Liver (tissue), 8 donors: ENCODE measurements at regions not wholly inside any gene's neighbourhood (a gene's known extent, or its start where the extent isn't known, plus 50 kb on each side); places are given as distances from the start of the nearest gene placed in this dataset.
A peak's percentile ranks its signal among the peaks of the same experiment; 100 is the strongest.

Experiments
- DNase-seq: peaks from one replicate; pipeline ENCODE4 v3.0.0-alpha.2; 2017; ENCODE audit warnings: low spot score
- H3K27ac ChIP-seq, 2 donors: one replicate each; pipeline ENCODE4 v1.7.0; 2013; ENCODE audit warnings: inconsistent platforms in 2 of 2, low read length in 2 of 2, control low read depth in 1 of 2, low read depth in 1 of 2, mild to moderate bottlenecking in 1 of 2
- H3K27me3 ChIP-seq, 4 donors: one replicate each; pipeline versions ENCODE4 v1.6.1 to v1.7.0; 2013; ENCODE audit warnings: low read length in 3 of 4, inconsistent platforms in 1 of 4, mild to moderate bottlenecking in 1 of 4, moderate library complexity in 1 of 4; ENCODE audit not compliant: control insufficient read depth in 4 of 4, insufficient read depth in 4 of 4
- H3K36me3 ChIP-seq, 4 donors: one replicate each; pipeline versions ENCODE4 v1.6.1 to v1.7.0; 2013; ENCODE audit warnings: low read length in 3 of 4, mild to moderate bottlenecking in 3 of 4, low read depth in 1 of 4, moderate library complexity in 1 of 4; ENCODE audit not compliant: control insufficient read depth in 4 of 4, insufficient read depth in 3 of 4
- H3K4me1 ChIP-seq, 4 donors: one replicate each; pipeline versions ENCODE4 v1.6.1 to v1.7.0; 2013; ENCODE audit warnings: low read length in 3 of 4, mild to moderate bottlenecking in 3 of 4, moderate library complexity in 1 of 4; ENCODE audit not compliant: control insufficient read depth in 4 of 4, insufficient read depth in 4 of 4
- H3K4me3 ChIP-seq, 3 donors: one replicate each; pipeline versions ENCODE4 v1.6.1 to v1.7.0; 2013; ENCODE audit warnings: low read length in 3 of 3, control low read depth in 1 of 3, low read depth in 1 of 3, mild to moderate bottlenecking in 1 of 3
- H3K9ac ChIP-seq, 2 donors: one replicate each; pipeline ENCODE4 v1.7.0; 2013; ENCODE audit warnings: low read length in 2 of 2, mild to moderate bottlenecking in 2 of 2, moderate library complexity in 2 of 2, control low read depth in 1 of 2, low read depth in 1 of 2
- H3K9me3 ChIP-seq, 4 donors: one replicate each; pipeline versions ENCODE4 v1.6.1 to v1.7.0; 2013; ENCODE audit warnings: low read length in 3 of 4; ENCODE audit not compliant: control insufficient read depth in 4 of 4
- ATF3 ChIP-seq: IDR thresholded peaks from 2 replicates; pipeline ENCODE4 v1.6.1; 2016; ENCODE audit warnings: antibody characterized with exemption
- CTCF ChIP-seq: fragments of 150-350 bp; IDR thresholded peaks from 2 replicates; pipeline ENCODE4 v1.5.1; 2017; ENCODE audit warnings: improper control_type of control experiment, low read depth, low read length; ENCODE audit not compliant: missing input control
- EGR1 ChIP-seq, 2 donors: IDR thresholded peaks; 2 replicates each; pipeline ENCODE4 v1.6.1; 2016 to 2018; ENCODE audit warnings: antibody characterized with exemption in 2 of 2, low read depth in 2 of 2
- FOXA1 ChIP-seq: IDR thresholded peaks from 2 replicates; pipeline ENCODE4 v1.6.1; 2016; ENCODE audit warnings: antibody characterized with exemption
- FOXA2 ChIP-seq: IDR thresholded peaks from 2 replicates; pipeline ENCODE4 v1.6.1; 2016; ENCODE audit warnings: antibody characterized with exemption
- GABPA ChIP-seq, 2 donors: IDR thresholded peaks in 1 of 2; conservative IDR thresholded peaks in 1 of 2; 2 replicates each; pipeline ENCODE4 v1.6.1; 2016; ENCODE audit warnings: antibody characterized with exemption in 2 of 2, mild to moderate bottlenecking in 1 of 2, moderate library complexity in 1 of 2
- HNF4A ChIP-seq, 2 donors: conservative IDR thresholded peaks; 2 replicates each; pipeline ENCODE4 v1.6.1; 2016; ENCODE audit warnings: antibody characterized with exemption in 2 of 2, mild to moderate bottlenecking in 2 of 2
- HNF4G ChIP-seq: IDR thresholded peaks from 2 replicates; pipeline ENCODE4 v1.6.1; 2016; ENCODE audit warnings: antibody characterized with exemption
- JUND ChIP-seq, 2 donors: IDR thresholded peaks; 2 replicates each; pipeline ENCODE4 v1.6.1; 2016; ENCODE audit warnings: antibody characterized with exemption in 2 of 2
- MAX ChIP-seq: IDR thresholded peaks from 2 replicates; pipeline ENCODE4 v1.6.1; 2016; ENCODE audit warnings: antibody characterized with exemption
- NR2F2 ChIP-seq: IDR thresholded peaks from 2 replicates; pipeline ENCODE4 v1.6.1; 2016; ENCODE audit warnings: antibody characterized with exemption
- RAD21 ChIP-seq, 2 donors: IDR thresholded peaks; 2 replicates each; pipeline ENCODE4 v1.6.1; 2016; ENCODE audit warnings: antibody characterized with exemption in 2 of 2, mild to moderate bottlenecking in 2 of 2
- REST ChIP-seq: IDR thresholded peaks from 2 replicates; pipeline ENCODE4 v1.6.1; 2016; ENCODE audit warnings: antibody characterized with exemption, mild to moderate bottlenecking
- RXRA ChIP-seq, 2 donors: IDR thresholded peaks; 2 replicates each; pipeline ENCODE4 v1.6.1; 2017 to 2018; ENCODE audit warnings: antibody characterized with exemption in 2 of 2, mild to moderate bottlenecking in 1 of 2
- SP1 ChIP-seq: IDR thresholded peaks from 2 replicates; pipeline ENCODE4 v1.6.1; 2018; ENCODE audit warnings: antibody characterized with exemption, mild to moderate bottlenecking
- TAF1 ChIP-seq: conservative IDR thresholded peaks from 2 replicates; pipeline ENCODE4 v1.6.1; 2016; ENCODE audit warnings: antibody characterized with exemption, mild to moderate bottlenecking
- YY1 ChIP-seq: IDR thresholded peaks from 2 replicates; pipeline ENCODE4 v1.6.1; 2016; ENCODE audit warnings: antibody characterized with exemption, mild to moderate bottlenecking
- ZBTB33 ChIP-seq: IDR thresholded peaks from 2 replicates; pipeline ENCODE4 v1.6.1; 2016; ENCODE audit warnings: antibody characterized with exemption
- WGBS: extraction: QIAGEN DNeasy Blood & Tissue Kit; methylation state at CpG from one replicate; pipeline ENCODE4 v1.1.7; 2013; 5-methylcytosine and 5-hydroxymethylcytosine counted together
- donor health status: healthy.
- donor health status: healthy.
- donor health status: healthy.
- donor health status: healthy.
- donor health status: healthy.

GRCh38 chr6:168131464-168132415, 52.7 kb upstream of the FRMD1 start:
- Histone ChIP-seq H3K36me3 (no peaks in the 10 kb centered on the region), H3K27ac (peak overlapping the region in 1 of 2 donors; percentile 59), H3K9ac (no peak overlapping the region), H3K9me3 (no peaks in the 10 kb centered on the region), H3K4me3 (no peak overlapping the region), H3K27me3 (no peaks in the 10 kb centered on the region), H3K4me1 (peaks cover 0 to 8% (median 5%) of the 10 kb centered on the region in 4 donors)
- 86% methylated on average over 20 of the region's 20 CpGs for WGBS
- TF ChIP-seq FOXA2 (no peak), RXRA (IDR thresholded peaks at IDR 0.05) (no peak), MAX (no peak), NR2F2 (no peak), GABPA (IDR thresholded peaks at IDR 0.05 in 1 of 2, conservative IDR thresholded peaks at IDR 0.05 in 1 of 2) (no peak), ZBTB33 (no peak), REST (no peak), ATF3 (no peak), JUND (IDR thresholded peaks at IDR 0.05) (no peak), RAD21 (IDR thresholded peaks at IDR 0.05) (no peak), FOXA1 (no peak), SP1 (no peak), CTCF (no peak), EGR1 (IDR thresholded peaks at IDR 0.05; ENCODE audit: low read depth in 2 of 2) (no peak), HNF4G (no peak), YY1 (no peak), TAF1 (no peak), HNF4A (conservative IDR thresholded peaks at IDR 0.05) (no peak)
- DNase-seq = peak; percentile 30
